ENCODE measurements at regions not wholly inside any gene's neighbourhood (a gene's known extent, or its start where the extent isn't known, plus 50 kb on each side); places are given as distances from the start of the nearest gene placed in this dataset.

GRCh38 chr4:187615972-187616371 lies 379.6 kb upstream of the ZFP42 start:
- no peak for TF ChIP-seq POLR2AphosphoS5 (IDR thresholded peaks at IDR 0.05; ENCODE audit: low read depth, low read length)
- no peak for TF ChIP-seq REST (IDR thresholded peaks at IDR 0.05; ENCODE audit: insufficient read depth in 1 of 2, low read depth in 2 of 2, low read length in 2 of 2)
- TF ChIP-seq TAF1 (IDR thresholded peaks at IDR 0.05; ENCODE audit: borderline replicate concordance, insufficient read depth, low read length) = no peak
